ENCODE measurements at regions not wholly inside any gene's neighbourhood (a gene's known extent, or its start where the extent isn't known, plus 50 kb on each side); places are given as distances from the start of the nearest gene placed in this dataset.
"Not testable (repeated sequence)": the region's sequence is repeated elsewhere in the genome, so short reads cannot be mapped to it uniquely, and the experiment has no call there.

- POLR2A ChIA-PET: no interaction called here
- Mint-ChIP-seq H3K4me3 (no peak overlapping the region), H3K36me3 (no peaks in the 10 kb centered on the region), H3K27me3 (ENCODE audit: low read depth) (no peaks in the 10 kb centered on the region), H3K9me3 (peaks cover 11% of the 10 kb centered on the region), H3K4me1 (no peaks in the 10 kb centered on the region; the same call in 1 of the 2 replicates), H3K27ac (no peak overlapping the region)
- ATAC-seq: no peak
- CTCF ChIA-PET: no interaction called here
- no peak for TF ChIP-seq TCF7 (CRISPR knock-in tag; IDR thresholded peaks at IDR 0.05; ENCODE audit: low read depth)
- no peak for TF ChIP-seq ZNF317 (CRISPR knock-in tag; IDR thresholded peaks at IDR 0.05; ENCODE audit: borderline replicate concordance, low read depth)
- TF ChIP-seq NR3C1 (CRISPR knock-in tag; conservative IDR thresholded peaks at IDR 0.05; ENCODE audit: low read depth): no peak
- TF ChIP-seq USF2 (CRISPR knock-in tag; IDR thresholded peaks at IDR 0.05): no peak
- DNase-seq (ENCODE audit: low spot score): no peak
These were observed 372.1 kb upstream of the MEX3C start for GRCh38 chr18:51569561-51569960.

GRCh38 chr18:51570071-51570470, 372.6 kb upstream of the MEX3C start:
- H3K27ac Mint-ChIP-seq, POLR2A ChIA-PET: not testable (repeated sequence)

GRCh38 chr18:51573886-51574285, 376.4 kb upstream of the MEX3C start:
- peaks cover 12% of the 10 kb centered on the region for H3K9me3 Mint-ChIP-seq
- CTCF ChIA-PET; ATAC-seq; H3K27ac Mint-ChIP-seq; H3K4me3 Mint-ChIP-seq; DNase-seq (ENCODE audit: low spot score); POLR2A ChIA-PET; H3K36me3 Mint-ChIP-seq; H3K4me1 Mint-ChIP-seq: not testable (repeated sequence)
- H3K27me3 Mint-ChIP-seq (ENCODE audit: low read depth): peaks cover 14% of the 10 kb centered on the region

More at GRCh38 chr18:51570071-51570470, 372.6 kb upstream of the MEX3C start:
- CTCF ChIA-PET; H3K4me1 Mint-ChIP-seq; H3K27me3 Mint-ChIP-seq (ENCODE audit: low read depth); ATAC-seq; H3K36me3 Mint-ChIP-seq; H3K4me3 Mint-ChIP-seq; DNase-seq (ENCODE audit: low spot score); H3K9me3 Mint-ChIP-seq: not testable (repeated sequence)

GRCh38 chr18:51575171-51575570, 377.7 kb upstream of the MEX3C start:
- Mint-ChIP-seq H3K9me3 (peaks cover 12% of the 10 kb centered on the region), H3K36me3 (0 out of 2 replicates have a peak, but pooled peaks cover 3% of the 10 kb centered on the region), H3K4me3 (no peak overlapping the region), H3K4me1 (no peaks in the 10 kb centered on the region; the same call in 1 of the 2 replicates), H3K27ac (no peak overlapping the region), H3K27me3 (ENCODE audit: low read depth) (peaks cover 26% of the 10 kb centered on the region)
- no peak for DNase-seq (ENCODE audit: low spot score)
- ChIA-PET CTCF (no interaction called here), POLR2A (no interaction called here)
- TF ChIP-seq FOXK1 (CRISPR knock-in tag; IDR thresholded peaks at IDR 0.05) (no peak), IRF1 (CRISPR knock-in tag; IDR thresholded peaks at IDR 0.05) (no peak), IRF2 (CRISPR knock-in tag; IDR thresholded peaks at IDR 0.05; ENCODE audit: borderline replicate concordance, low read depth) (no peak), USF2 (CRISPR knock-in tag; IDR thresholded peaks at IDR 0.05) (no peak), EMX1 (CRISPR knock-in tag; IDR thresholded peaks at IDR 0.05) (no peak), TP53 (CRISPR knock-in tag; IDR thresholded peaks at IDR 0.05) (no peak)
- no peak for ATAC-seq

- DNase-seq (ENCODE audit: low spot score): no peak
- H3K4me1 Mint-ChIP-seq: peaks cover 7% of the 10 kb centered on the region
- no peak for ATAC-seq
- H3K27me3 Mint-ChIP-seq (ENCODE audit: low read depth): peaks cover 42% of the 10 kb centered on the region
- H3K27ac Mint-ChIP-seq: no peak overlapping the region
- POLR2A ChIA-PET: no interaction called here
- H3K9me3 Mint-ChIP-seq: peaks cover 12% of the 10 kb centered on the region
- 0 out of 2 replicates have a peak, but pooled peaks cover 3% of the 10 kb centered on the region for H3K36me3 Mint-ChIP-seq
- CTCF ChIA-PET: interaction anchor here (0.5 kb wide), 1 partner anchor 731 kb away, joined by 4 read pairs; no protein-coding TSS in a partner anchor
- H3K4me3 Mint-ChIP-seq: no peak overlapping the region
- no peak for TF ChIP-seq FOXJ3 (CRISPR knock-in tag; IDR thresholded peaks at IDR 0.05; ENCODE audit: borderline replicate concordance)
- no peak for TF ChIP-seq PRDM15 (CRISPR knock-in tag; IDR thresholded peaks at IDR 0.05)
- TF ChIP-seq CREM (CRISPR knock-in tag; IDR thresholded peaks at IDR 0.05): no peak
- no peak for TF ChIP-seq MXD4 (CRISPR knock-in tag; IDR thresholded peaks at IDR 0.05; ENCODE audit: borderline replicate concordance)
- no peak for TF ChIP-seq KAT7 (CRISPR knock-in tag; IDR thresholded peaks at IDR 0.05; ENCODE audit: borderline replicate concordance)
- no peak for TF ChIP-seq MAX (CRISPR knock-in tag; IDR thresholded peaks at IDR 0.05)
- TF ChIP-seq FOXK1 (CRISPR knock-in tag; IDR thresholded peaks at IDR 0.05): no peak
- no peak for TF ChIP-seq ERG (CRISPR knock-in tag; IDR thresholded peaks at IDR 0.05)
- no peak for TF ChIP-seq FOXP1 (CRISPR knock-in tag; IDR thresholded peaks at IDR 0.05; ENCODE audit: borderline replicate concordance)
These were observed 381.0 kb upstream of the MEX3C start for GRCh38 chr18:51578406-51578980.
